ENCODE measurements at regions not wholly inside any gene's neighbourhood (a gene's known extent, or its start where the extent isn't known, plus 50 kb on each side); places are given as distances from the start of the nearest gene placed in this dataset.

DNA sequence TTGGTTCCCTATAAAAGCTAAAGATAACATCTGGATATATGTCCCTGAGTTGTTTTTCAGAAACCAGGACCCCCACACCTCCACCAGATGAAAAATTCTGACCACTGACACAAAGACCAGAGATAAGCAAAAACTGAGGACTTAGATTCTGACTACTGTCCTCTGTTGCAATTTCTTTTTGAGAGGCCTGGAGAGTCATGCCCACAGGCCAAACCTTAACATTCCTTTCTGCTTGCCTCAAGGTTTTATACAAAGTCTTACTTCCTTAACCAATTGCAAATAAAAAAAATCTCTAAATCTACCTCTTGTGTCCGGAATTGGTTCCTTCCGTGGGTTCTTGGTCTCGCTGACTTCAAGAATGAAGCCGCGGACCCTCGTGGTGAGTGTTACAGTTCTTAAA is 228.5 kb downstream of the ABCC12 start:
- ATAC-seq: no peak
- Histone ChIP-seq H3K9me3 (no peaks in the 10 kb centered on the region), H3K36me3 (no peaks in the 10 kb centered on the region), H3K27ac (no peak overlapping the region), H3K4me3 (no peak overlapping the region), H3K4me1 (no peaks in the 10 kb centered on the region), H3K27me3 (no peaks in the 10 kb centered on the region)
- TF ChIP-seq, protein P1, sequence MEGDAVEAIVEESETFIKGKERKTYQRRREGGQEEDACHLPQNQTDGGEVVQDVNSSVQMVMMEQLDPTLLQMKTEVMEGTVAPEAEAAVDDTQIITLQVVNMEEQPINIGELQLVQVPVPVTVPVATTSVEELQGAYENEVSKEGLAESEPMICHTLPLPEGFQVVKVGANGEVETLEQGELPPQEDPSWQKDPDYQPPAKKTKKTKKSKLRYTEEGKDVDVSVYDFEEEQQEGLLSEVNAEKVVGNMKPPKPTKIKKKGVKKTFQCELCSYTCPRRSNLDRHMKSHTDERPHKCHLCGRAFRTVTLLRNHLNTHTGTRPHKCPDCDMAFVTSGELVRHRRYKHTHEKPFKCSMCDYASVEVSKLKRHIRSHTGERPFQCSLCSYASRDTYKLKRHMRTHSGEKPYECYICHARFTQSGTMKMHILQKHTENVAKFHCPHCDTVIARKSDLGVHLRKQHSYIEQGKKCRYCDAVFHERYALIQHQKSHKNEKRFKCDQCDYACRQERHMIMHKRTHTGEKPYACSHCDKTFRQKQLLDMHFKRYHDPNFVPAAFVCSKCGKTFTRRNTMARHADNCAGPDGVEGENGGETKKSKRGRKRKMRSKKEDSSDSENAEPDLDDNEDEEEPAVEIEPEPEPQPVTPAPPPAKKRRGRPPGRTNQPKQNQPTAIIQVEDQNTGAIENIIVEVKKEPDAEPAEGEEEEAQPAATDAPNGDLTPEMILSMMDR (IDR thresholded peaks at IDR 0.05 in 4 of 5, conservative IDR thresholded peaks at IDR 0.05 in 1 of 5): no peak
- no peak for TF ChIP-seq POLR2A (IDR thresholded peaks at IDR 0.05)
- no peak for DNase-seq
- in situ Hi-C loops (cut with MboI; ENCODE audit: low sequenced_read_pairs in 4 of 4) (no loop called here), intact Hi-C loops (cut with DNase I; ENCODE audit: low total_unique reads) (no loop called here)

DNA sequence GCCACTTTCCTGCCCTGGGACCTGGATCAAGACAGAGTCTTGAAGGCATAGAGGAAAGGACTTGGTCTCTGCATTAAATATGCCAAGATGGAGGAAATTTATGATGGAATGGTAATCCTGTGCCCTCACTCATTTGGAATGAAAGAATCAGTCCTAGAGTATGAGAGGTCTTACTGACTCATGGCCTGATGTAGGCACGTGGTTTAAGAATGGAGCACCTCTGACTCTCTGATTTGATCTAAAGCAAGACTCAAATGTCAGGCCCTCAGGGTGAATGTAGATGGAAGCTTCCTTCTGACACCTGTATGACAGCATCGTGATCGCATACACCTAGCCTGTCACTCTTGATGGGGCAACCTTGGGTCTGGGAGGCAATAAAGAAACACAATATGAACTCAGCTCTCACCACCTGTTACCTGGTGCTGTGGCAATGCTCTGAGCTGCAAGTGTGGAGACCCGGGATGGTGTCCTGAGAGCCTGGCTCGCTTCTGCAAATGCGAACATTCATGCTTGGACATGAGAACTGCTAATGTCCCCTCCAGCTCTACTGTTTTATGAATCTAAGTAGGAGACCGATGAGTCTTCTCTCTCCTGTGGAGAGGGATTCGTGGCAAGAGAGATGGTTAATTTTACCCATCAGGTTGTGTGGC is 229.9 kb downstream of the ABCC12 start:
- TF ChIP-seq POLR2A (IDR thresholded peaks at IDR 0.05): no peak
- TF ChIP-seq, protein P1 (IDR thresholded peaks at IDR 0.05 in 4 of 5, conservative IDR thresholded peaks at IDR 0.05 in 1 of 5): no peak
- ATAC-seq (no peak), DNase-seq (no peak)
- H3K4me1 ChIP-seq: no peaks in the 10 kb centered on the region
- intact Hi-C loops (cut with DNase I; ENCODE audit: low total_unique reads) (no loop called here), in situ Hi-C loops (cut with MboI; ENCODE audit: low sequenced_read_pairs in 4 of 4) (no loop called here)
- no peaks in the 10 kb centered on the region for H3K36me3 ChIP-seq
- no peak overlapping the region for H3K27ac ChIP-seq
- H3K9me3 ChIP-seq: no peaks in the 10 kb centered on the region
- H3K4me3 ChIP-seq: no peak overlapping the region
- H3K27me3 ChIP-seq: no peaks in the 10 kb centered on the region

GRCh38 chr16:47924950-47925349 is 230.8 kb downstream of the ABCC12 start:
- H3K9me3 ChIP-seq: no peaks in the 10 kb centered on the region
- no peak for TF ChIP-seq POLR2A (IDR thresholded peaks at IDR 0.05)
- TF ChIP-seq, protein P1 (IDR thresholded peaks at IDR 0.05 in 4 of 5, conservative IDR thresholded peaks at IDR 0.05 in 1 of 5): no peak
- no peaks in the 10 kb centered on the region for H3K4me1 ChIP-seq
- DNase-seq (no peak), ATAC-seq (no peak)
- in situ Hi-C loops (cut with MboI; ENCODE audit: low sequenced_read_pairs in 4 of 4): no loop called here
- intact Hi-C loops (cut with DNase I; ENCODE audit: low total_unique reads): no loop called here
- no peaks in the 10 kb centered on the region for H3K27me3 ChIP-seq
- H3K36me3 ChIP-seq: no peaks in the 10 kb centered on the region
- no peak overlapping the region for H3K27ac ChIP-seq
- no peak overlapping the region for H3K4me3 ChIP-seq

DNA sequence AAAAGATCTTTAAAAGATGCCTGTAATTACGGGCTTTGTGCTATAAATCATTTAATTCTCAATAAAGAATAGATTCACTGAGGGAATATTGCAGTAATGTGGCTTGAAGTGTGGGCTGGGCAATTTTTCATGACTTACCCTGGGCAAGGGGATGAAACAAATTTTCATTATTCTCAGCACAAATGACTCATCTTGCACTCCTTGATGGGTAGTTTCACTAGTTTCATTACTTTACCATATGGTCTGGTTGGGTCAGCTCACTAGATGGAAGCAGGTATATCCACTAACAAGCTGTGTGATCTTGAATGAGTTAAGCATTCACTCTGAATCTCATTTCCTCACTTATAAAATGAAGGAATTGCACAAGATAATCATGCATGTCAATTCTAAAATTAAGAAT is 234.3 kb downstream of the ABCC12 start:
- in situ Hi-C loops (cut with MboI; ENCODE audit: low sequenced_read_pairs in 4 of 4) (no loop called here), intact Hi-C loops (cut with DNase I; ENCODE audit: low total_unique reads) (no loop called here)
- no peak overlapping the region for H3K27ac ChIP-seq
- no peaks in the 10 kb centered on the region for H3K27me3 ChIP-seq
- no peak overlapping the region for H3K4me3 ChIP-seq
- H3K9me3 ChIP-seq: no peaks in the 10 kb centered on the region
- DNase-seq (no peak), ATAC-seq (no peak)
- no peaks in the 10 kb centered on the region for H3K4me1 ChIP-seq
- no peaks in the 10 kb centered on the region for H3K36me3 ChIP-seq
- TF ChIP-seq POLR2A (IDR thresholded peaks at IDR 0.05): no peak
- TF ChIP-seq, protein P1 (IDR thresholded peaks at IDR 0.05 in 4 of 5, conservative IDR thresholded peaks at IDR 0.05 in 1 of 5): no peak

DNA sequence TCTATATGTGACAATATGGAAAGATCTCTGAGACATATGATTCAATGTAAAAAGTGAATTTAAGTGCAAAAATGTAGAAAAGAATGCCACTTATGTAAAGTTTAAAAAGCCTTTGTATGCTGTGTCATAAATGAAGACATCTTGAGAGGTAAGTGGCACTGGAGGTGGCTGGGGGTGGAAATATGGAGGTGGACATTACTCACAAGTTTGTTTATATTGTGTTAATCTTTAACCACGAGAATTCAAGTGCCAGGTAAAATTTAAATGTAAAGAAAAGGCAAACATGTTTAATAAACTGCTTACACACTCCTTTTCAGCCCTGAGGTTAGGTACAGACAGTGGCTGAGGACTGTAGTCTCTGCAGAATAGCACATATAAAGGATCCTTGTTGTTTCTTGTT is 235.1 kb downstream of the ABCC12 start:
- no peaks in the 10 kb centered on the region for H3K4me1 ChIP-seq
- DNase-seq (no peak), ATAC-seq (no peak)
- intact Hi-C loops (cut with DNase I; ENCODE audit: low total_unique reads) (no loop called here), in situ Hi-C loops (cut with MboI; ENCODE audit: low sequenced_read_pairs in 4 of 4) (no loop called here)
- no peaks in the 10 kb centered on the region for H3K36me3 ChIP-seq
- H3K27ac ChIP-seq: no peak overlapping the region
- TF ChIP-seq, protein P1 (IDR thresholded peaks at IDR 0.05 in 4 of 5, conservative IDR thresholded peaks at IDR 0.05 in 1 of 5): no peak
- TF ChIP-seq POLR2A (IDR thresholded peaks at IDR 0.05): no peak
- H3K27me3 ChIP-seq: no peaks in the 10 kb centered on the region
- no peaks in the 10 kb centered on the region for H3K9me3 ChIP-seq
- H3K4me3 ChIP-seq: no peak overlapping the region

Measured in gastrocnemius medialis (tissue), 4 donors.